Stimulated activated naive CD4-positive, alpha-beta T cell treated with Interleukin-2 at 50 U/mL for 16 hours (primary cell): ENCODE measurements at regions not wholly inside any gene's neighbourhood (a gene's known extent, or its start where the extent isn't known, plus 50 kb on each side); places are given as distances from the start of the nearest gene placed in this dataset.

ENCODE experiments used
- DNase-seq: peaks from one replicate; lab custom pipeline; 2025; lab: John Stamatoyannopoulos, UW

DNA sequence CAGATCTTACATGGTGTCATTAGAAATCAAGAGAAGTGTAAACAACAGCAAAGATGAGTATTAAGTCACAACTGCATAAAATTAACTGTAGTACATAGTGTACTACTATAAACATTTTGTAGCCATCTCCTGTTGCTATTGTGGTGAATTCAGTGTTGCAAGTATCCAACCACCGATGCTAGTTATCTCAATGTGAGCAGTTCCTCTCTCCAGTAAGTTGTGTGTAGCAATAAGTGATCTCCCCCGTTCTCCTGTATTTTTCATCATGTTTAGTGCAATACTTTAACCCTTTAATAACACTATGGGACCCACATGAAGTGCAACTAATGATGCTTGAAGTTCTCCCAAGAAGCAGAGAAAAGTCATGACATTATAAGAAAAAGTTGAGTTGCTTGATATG is 264.7 kb upstream of the KCNH8 start:
- no peak for DNase-seq

DNA sequence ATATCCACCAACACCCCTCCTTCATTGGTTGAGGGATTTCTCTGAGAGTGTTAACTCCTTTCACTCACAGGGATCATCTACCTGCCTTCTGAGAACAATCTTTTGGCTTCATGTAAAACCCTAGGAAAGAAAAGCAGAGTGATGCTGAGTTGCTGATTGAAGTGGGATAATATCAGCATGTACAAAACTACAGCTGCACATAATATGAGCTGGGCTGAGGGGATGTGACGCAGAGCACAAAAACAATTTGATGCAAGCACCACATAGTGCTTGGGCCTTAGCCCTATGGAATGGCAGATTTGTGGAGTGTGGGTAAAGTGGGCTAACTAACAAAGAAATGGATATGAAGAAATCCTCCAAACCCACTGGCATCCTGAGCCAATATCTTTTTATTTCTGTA is 267.6 kb upstream of the KCNH8 start:
- DNase-seq: no peak

DNA sequence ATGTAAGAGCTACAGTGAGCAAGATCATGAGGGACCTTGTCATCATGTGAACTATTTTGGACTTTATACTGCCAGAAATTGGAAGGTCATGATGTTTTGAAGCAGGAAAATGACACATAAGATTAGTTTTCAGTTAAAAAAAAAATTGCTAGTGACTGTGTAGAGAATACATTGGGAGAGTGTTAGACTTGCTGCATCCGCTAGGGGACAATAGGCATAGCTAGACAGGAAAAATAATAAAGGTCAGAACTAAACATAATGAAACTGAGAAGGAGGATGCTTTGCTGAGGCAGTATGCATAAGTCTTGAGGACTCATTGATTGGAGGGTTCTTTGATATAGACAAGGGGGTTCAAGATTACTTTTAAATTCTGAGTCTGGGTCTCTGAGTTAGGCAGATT is 275.8 kb upstream of the KCNH8 start:
- no peak for DNase-seq

DNA sequence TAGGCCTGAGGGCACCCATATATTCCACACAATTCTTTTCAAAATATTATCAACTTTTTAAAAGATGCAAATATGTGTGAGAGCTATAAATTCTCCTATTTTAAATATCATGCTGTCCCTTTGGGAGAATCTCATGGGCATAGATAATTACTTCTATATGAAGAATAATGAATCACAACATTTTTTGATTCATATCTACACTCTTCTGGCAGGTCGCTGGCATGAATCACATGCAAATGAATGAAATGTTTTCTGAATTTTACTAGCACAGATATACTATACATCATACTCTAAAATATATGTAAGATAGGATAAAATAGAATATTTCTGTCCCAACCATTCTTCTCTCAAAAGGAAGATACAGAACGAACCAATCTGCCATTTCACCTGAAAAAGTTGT is 277.7 kb upstream of the KCNH8 start:
- DNase-seq: no peak

DNA sequence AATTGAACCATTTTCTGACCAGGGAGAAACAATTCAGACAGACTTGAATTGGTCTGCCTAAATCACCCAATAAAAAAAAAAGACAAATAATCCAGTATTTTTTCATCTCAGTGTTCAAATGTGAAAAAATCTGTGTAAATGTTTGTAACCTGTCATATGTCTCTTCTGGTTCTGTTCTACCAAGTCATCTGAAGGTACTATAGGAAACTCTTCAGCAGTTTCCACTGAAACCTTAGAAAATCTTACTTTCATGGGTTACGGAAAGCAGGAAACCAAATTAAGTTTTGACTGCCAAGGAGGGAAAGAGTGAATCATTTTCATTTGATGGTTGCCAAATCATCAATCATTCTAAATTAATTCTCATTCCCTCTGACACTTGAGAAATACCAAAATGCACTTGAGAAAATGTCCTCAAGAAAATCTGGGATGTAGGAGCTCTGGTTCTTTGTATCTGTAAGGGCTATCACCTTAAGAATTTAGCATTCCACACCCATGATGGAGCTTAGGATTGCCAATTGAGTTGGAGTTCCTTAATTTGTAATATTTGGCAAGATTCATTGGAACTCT is 278.2 kb upstream of the KCNH8 start:
- no peak for DNase-seq

DNA sequence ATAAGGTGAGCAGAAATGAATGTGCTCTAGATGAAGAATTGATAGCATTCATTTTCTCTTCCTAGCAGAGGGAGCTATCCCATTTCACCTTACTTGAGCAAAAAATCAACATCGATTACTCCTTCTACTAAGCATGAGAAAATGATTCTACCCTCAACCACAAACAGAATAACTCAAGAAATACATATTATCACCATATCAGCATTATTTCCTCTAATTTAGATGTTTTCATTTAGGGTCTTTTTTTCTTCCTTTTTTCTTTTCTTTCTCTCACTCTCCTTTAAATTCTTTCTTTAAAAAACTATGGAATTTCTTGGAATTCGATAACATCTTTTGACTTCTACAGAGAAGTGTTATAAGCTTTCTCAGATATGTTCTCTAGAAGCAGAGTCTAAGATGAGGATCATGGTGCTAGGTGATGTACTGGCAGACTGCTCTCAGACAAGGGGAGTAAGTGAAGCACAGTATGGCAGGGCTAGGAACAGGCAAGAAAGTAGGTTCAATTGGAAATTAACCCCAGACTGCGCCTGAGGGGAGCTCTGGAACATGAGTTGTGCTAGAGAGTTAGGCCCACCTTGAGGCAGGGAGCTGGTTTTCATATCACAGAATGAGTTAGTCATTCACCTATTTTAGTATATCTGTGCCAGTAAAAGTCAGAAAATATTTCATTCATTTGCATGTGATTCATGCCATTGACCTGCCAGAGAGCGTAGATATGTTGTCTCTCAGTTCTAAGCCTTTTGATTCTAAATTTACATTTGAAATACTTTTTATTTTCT is 279.2 kb upstream of the KCNH8 start:
- DNase-seq: no peak

DNA sequence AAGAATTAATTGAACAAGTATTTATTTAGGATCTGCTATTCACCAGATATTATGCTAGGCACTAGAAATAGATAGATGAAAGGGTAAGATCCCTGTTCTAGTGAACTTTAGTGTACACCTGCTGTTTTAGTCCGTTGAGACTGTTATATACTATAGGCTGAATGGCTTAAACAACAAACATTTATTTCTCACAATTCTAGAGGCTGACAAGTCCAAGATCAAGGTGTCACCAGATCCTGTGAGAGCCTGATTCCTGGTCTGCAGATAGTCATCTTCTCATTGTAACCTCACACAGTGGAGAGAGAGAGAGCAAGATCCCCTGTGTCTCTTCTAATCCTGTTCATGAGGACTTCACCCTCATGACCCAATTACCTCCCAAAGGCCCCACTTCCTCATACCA is 281.4 kb upstream of the KCNH8 start:
- no peak for DNase-seq

DNA sequence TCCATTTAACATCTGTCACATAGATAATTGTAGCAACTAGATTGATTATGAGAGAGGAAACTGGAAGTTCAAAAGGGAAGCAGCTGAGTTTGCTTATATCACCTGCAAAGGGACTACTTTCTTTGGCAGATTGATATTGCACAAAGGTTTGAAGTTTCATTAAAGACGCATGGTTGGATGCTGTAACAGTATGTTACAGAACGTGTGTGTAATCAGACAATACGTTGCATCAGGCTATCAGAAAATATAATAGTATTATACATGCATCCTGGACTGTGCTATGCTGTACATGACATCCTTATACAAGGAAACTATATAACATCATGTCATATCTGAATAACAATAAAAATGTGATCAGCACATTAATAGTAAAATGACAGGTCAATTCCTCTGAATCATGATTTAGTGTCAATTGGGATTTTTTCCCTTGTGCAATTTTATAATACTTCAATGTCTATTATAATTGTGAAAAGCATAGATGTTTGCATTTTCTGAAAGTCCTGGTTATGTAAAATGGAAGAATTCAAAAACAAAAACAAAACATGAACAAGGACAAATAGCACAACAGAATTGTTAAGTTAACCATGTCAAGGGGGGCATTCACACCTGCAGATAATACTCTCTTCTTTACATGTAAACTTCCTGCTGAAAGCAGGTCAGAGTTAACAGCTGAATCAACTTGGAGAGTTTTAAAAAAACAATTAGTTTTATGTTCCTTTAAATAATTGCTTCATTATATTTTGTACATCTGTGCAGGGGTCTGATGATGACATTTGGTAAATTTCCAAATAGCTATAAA is 283.2 kb upstream of the KCNH8 start:
- no peak for DNase-seq

DNA sequence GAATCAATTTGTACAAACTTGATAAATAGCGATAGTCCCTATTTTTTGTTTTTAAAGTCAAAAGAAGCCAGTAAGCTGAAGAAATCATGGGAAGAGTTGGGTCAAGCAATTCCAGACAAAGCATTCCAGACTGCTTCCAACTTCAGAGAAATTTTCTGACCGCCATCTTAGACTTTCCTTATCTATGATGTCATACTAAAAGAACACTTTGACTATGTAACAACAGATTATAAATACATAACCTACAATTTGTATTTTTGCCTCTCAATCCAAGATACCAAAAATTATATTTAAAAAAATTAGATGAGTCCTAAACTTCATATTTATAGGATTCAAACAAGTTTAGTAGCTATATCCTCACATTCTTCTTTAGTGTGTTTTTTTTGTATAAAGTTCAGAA is 286.2 kb upstream of the KCNH8 start:
- no peak for DNase-seq

DNA sequence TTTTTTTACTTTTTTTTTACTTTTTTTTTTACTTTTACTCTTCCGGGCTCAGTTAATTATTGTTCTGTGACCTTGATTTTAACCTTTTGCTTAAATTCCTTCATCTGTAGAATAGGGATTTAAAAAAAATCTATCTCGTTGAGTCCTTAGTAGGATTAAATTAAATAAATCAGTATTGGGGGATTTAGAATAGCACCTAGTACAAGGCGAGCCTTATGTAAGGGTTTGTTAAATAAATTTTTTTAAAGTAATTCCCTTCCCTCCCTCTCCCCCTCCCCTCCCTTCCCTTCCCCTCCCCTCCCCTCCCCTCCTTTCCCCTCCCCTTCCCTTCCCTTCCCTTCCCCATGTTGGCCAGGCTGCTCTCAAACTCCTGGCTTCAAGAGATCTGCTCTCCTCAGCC is 287.2 kb upstream of the KCNH8 start:
- DNase-seq: no peak

DNA sequence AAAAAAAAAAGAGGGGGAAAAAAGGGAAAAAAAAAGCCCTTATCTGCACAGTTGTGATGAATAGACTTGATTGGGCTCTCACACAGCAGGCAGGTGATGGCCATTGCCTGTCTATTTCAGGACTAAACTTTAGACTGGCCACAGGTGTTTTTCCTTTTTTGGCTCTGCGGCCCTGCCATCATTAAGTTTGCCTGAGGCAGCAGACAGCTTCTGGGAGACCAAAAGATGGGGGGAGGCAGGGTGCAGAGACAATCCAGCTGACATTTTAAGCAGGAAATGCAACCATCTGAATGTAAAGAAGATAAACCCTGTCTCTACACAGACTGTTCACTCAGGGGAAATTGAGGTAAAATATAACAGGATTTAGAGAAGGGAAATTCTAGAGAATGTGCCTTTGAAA is 295.0 kb upstream of the KCNH8 start:
- no peak for DNase-seq

DNA sequence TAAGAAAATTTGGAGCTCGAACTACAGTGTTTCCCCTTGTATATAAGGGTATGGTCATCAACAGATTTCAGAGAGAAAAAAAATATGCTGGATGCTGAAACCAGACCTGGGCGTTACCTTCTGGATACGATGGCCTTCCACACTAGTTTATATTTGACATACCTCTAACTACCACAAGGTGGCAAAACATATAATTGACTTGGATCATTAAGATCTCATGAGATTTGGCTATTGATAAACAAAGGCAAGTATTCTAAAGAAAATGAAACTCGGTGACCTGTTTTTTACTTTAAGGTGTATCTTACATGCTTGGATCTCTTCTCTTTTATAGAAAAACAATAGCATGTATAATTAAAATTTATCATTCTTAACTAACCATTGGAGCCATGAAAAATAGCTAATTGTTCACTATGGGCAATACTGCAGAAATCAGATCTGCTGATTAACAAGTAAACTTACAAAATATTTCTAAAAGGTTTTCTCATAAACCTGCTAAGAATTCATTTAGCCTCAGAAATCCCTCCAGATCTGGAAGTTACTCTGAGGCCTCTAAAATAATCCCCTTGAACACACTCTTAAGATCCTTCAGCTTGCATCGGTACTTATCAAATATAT is 300.6 kb upstream of the KCNH8 start:
- DNase-seq: no peak

DNA sequence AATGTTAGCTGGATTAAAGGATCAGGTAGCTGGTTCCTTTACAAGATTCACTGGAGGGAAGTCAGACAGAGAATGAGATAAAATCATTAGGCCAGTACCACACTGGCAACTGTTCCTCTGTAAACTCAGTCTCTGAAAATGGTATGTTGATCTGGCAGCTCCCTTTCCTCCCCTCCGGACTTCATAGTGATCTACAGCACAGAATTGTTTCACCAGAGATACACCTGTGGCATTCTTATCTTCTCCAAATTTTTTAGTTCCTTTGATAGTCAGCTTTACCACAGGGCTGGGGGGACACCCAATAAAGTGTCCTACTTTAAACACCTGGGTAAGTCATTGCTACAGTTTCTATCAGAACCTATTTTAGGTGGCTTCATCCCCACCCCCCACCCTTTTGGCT is 304.3 kb upstream of the KCNH8 start:
- no peak for DNase-seq

DNA sequence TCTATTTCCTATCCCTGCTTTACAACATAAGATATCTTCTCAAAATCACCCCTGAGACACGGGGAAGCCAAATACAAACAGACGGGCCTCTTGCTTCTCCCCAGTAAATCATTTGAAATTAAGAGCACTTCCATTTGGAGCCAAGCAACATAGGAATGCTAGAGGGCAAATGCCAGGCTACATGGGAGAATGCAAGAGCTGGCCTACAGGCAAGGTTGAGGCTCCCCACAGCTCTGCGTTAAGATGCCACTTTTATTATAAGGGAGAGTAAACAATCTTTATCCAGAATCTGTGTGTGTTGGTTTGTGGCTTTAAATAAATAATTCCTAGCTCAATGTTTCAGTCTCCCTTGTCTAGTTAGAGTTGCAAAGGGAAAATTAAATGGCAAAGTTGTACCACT is 305.1 kb upstream of the KCNH8 start:
- DNase-seq: no peak

DNA sequence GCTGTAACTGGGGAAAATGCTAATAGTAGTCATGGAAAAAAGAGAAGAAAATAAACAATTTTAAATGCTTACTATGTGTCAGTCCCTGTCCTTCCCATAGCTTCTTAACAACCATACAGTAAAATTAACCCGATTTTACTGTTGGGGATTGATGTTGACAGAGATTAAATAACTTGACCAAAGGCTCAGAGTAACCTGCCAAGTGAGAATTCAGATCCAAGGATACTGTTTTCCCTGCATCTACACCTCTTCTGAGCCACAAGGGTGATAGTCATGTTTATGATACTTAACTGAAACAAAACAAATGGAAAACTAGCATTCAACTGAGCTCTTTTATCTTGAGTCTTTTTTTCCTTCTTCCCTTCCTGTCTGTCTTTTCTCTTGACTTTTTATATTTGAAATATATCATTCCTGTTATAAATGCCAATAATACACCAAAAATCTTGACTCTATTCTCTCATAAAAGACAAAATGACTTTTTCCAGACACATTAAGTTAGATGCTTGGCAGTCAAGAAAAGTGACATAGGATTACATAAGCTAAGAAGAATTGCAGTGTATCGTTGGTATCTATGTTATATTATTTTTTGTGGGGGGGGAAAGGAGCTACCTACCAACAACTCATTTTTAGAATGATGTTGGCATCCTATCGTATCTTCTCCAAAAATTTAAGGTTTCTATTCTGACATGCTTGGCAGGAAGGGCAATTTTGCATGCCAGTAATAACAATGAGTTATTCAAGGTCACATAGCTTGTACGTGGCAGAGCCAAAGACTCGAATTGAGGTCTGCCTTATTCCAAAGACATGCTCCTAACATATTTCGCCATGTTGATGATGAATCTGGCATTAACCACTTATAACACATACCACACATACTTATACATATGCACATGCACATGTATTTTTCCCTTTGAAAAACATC is 306.6 kb upstream of the KCNH8 start:
- DNase-seq: no peak

DNA sequence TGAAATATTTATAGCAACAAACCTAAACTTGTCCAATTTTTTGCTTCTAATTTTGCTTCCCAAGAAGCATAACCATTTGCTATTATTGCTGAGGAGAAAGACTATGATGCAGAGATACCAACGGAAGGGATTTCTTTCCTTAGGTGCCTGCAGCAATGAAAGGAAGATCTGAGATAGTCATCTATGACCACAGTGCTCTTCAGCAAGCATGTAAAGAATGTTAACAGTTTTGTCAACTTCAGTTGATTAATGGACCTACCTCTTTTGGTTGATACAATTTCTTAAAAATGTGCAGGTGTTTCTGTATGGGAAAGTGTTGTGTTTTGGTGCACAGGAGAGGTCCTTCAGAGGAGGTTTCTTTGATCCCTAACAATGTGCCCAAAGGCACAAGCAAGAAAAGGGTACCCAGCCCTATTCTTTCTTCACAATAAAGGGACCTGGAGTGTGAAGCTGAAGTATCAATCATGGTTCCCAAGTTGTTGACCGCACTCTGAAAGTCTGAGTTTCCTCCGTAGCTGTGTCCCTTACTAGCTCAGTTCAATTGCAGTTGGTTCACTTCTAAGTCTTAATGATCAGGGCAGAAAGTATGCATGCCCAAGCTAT is 307.7 kb upstream of the KCNH8 start:
- no peak for DNase-seq

DNA sequence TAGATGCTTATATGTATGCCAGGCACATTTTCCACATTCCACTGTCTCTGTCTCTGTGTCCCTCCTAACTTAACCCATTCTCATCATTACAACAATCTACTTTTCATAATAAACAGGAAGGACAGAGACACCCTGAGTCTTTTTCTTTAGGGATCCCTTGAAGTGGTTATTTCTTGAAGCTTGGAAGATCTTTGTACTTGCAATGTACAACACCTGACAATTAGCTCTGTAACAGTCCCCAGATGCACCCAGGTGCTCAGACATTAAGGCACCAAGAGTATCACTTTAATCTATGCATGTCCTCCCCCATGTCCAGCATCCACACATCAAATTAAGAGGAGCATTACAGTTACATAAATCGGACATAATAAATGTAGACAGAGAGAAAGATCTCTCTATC is 309.6 kb upstream of the KCNH8 start:
- no peak for DNase-seq

DNA sequence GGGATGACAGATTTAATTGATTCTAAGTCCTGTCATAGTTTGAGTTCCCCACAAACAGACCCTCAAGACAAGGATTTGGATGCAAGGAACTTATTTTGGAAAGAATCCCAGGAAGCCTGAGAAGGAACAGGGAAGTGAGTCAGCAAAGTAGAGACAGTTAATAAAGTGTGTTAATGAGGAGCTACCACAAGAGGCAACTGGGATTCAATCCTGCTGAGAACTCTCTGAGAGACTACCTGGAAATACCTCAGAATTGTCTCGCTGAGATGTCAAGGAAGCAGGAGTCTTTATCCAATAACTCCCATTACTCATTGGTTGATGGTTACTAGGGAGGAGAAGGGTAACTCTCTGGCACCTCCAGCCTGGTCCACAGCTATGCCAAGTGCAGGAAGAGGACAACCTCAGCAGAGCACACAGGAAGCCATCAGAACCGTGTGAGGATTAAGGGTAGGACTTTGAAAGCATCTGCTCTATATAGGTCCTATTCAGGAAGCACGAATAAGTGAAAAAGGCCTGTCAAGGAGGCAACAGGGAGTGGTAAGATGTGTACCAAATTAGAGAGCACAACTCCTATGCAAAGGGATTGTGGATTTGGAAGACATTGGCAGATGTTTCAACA is 311.1 kb upstream of the KCNH8 start:
- DNase-seq: no peak

DNA sequence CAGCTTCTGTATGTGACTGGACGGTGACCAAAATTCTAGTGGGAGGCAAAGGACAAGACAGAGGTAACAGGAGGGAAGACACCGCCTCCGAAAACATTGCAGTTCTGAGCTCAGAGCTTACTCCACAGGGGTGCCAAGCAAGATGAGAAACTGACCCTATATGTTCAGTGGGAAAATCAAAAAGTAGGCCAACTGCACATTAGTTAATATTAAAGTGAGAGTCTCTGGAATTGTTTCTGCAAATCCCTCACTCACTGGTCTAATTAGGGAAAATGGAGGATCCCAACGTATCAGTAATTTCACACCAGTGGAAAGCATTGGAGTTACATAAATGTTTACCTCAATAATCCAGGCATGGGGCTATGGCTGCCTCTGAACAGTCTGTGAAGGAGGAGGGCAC is 313.3 kb upstream of the KCNH8 start:
- DNase-seq: no peak

DNA sequence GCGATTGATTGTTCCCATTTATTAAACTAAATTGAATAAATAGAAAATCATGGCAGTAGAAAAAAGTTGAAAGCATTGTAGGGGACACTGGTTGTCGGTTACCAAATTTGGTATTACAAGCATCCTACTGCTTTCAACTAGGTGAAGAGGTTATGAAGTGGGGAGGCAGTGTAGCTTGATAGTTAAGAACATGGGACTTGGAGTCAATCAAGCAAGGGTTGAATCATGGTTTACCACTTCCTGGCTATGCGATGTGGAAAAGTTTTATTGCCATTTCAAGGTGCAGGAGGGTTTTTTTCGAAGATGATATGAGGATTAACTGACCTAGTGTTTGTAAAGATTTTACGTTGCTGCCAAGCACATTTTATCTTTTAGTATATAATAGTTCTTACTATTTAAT is 318.2 kb upstream of the KCNH8 start:
- no peak for DNase-seq

DNA sequence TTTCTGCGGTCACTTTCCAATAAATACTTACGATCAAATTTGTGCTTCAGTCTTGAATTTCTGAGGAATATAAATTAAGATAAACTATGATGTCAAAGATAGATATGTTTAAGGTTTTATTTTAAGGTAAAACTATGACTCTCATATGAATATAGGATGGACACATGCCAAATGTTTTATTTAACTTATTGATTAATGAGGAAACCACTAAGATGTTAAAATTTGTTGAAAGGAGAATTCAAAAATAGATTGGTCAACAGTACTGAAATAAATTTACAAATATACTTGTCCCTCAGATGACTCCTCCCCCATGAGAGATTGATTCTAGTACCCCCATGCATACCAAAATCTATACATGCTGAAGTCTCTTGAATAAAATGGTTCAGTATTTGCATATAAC is 319.7 kb upstream of the KCNH8 start:
- no peak for DNase-seq
